ENCODE measurements at regions not wholly inside any gene's neighbourhood (a gene's known extent, or its start where the extent isn't known, plus 50 kb on each side); places are given as distances from the start of the nearest gene placed in this dataset.

GRCh38 chr14:101065246-101065645 lies 161.7 kb upstream of the RTL1 start:
- TF ChIP-seq CTCF (IDR thresholded peaks at IDR 0.05; ENCODE audit: insufficient read depth, low read length, poor library complexity, severe bottlenecking) (no peak), EZH2phosphoT487 (conservative IDR thresholded peaks at IDR 0.05; ENCODE audit: low read length) (no peak)
